ENCODE measurements at regions not wholly inside any gene's neighbourhood (a gene's known extent, or its start where the extent isn't known, plus 50 kb on each side); places are given as distances from the start of the nearest gene placed in this dataset.

GRCh38 chr7:66426332-66426731, 202.3 kb upstream of the KCTD7 start:
- TF ChIP-seq CTCF (IDR thresholded peaks at IDR 0.05) (no peak), EZH2 (IDR thresholded peaks at IDR 0.05; ENCODE audit: borderline replicate concordance, insufficient read depth, low read depth, low read length, poor library complexity, severe bottlenecking) (no peak)

Measured in B cell (primary cell).